Astrocyte of the spinal cord (primary cell): ENCODE measurements at regions not wholly inside any gene's neighbourhood (a gene's known extent, or its start where the extent isn't known, plus 50 kb on each side); places are given as distances from the start of the nearest gene placed in this dataset.

ENCODE experiments used
- DNase-seq: peaks from one replicate; pipeline ENCODE4 v3.0.0; 2011; ENCODE audit warnings: low read depth, low spot score
- H3K4me3 ChIP-seq: 2 replicates; pipeline ENCODE4 v1.5.1; 2011; ENCODE audit warnings: low read depth, mild to moderate bottlenecking, low read length, moderate library complexity
- CTCF ChIP-seq: IDR thresholded peaks from 2 replicates; pipeline ENCODE4 v1.5.1; 2012; ENCODE audit warnings: low read depth, mild to moderate bottlenecking, low read length, inconsistent platforms
- in situ Hi-C: cut with HindIII; loops from 2 replicates; pipeline ENCODE4 v1.10.0; 2017; ENCODE audit warnings: low sequenced_read_pairs

GRCh38 chr2:58972737-58973136 is 731.6 kb upstream of the FANCL start:
- TF ChIP-seq CTCF: no peak
- in situ Hi-C loops: no loop called here
- no peak overlapping the region for H3K4me3 ChIP-seq
- no peak for DNase-seq

- in situ Hi-C loops: no loop called here
- no peak for TF ChIP-seq CTCF
- no peak for DNase-seq
- no peak overlapping the region for H3K4me3 ChIP-seq
These were observed 730.6 kb upstream of the FANCL start for GRCh38 chr2:58971511-58972360.

- in situ Hi-C loops: no loop called here
- no peak for DNase-seq
- TF ChIP-seq CTCF: no peak
- no peak overlapping the region for H3K4me3 ChIP-seq
These were observed 729.2 kb upstream of the FANCL start for GRCh38 chr2:58970365-58970764.

DNA sequence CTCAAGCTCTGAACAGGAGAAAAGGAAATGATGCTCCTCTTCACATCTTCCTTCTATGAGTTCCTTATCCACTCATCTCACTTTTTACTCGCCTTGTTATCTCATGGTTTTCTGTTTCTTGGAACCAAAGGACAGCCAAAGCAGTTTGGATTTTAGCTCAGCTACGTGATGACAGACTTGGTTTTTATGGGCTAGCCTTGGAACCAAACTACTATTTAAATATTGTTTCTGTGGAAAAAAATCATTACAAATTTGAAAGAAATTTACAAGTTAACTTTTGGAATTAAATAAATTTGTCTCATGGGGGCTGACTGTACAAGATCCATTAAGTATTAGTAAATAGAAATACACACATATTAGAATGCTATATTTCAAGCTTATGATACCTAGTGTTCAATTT is 727.8 kb upstream of the FANCL start:
- TF ChIP-seq CTCF: no peak
- in situ Hi-C loops: no loop called here
- DNase-seq: no peak
- H3K4me3 ChIP-seq: no peak overlapping the region

GRCh38 chr2:58967736-58968135 is 726.6 kb upstream of the FANCL start:
- no peak for DNase-seq
- no peak for TF ChIP-seq CTCF
- in situ Hi-C loops: no loop called here
- H3K4me3 ChIP-seq: no peak overlapping the region

DNA sequence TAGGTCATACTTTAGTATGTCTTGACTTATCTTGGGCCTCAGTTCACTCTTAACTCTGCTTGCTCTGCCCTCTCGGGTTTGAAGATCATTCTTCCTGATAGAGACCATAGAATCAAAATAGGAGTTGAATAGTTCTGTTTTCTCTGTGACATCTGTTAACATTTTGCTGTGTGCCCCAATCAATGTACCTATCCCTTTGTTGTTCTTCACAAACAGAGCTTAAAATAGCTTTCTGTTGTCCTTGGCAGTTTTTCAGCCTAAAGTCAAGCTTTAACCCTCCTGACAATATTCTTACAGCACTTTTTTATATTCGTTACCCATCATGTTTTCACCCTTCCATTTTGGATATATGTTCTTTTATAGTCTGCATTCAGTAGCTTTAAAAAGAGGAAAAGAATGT is 724.5 kb upstream of the FANCL start:
- DNase-seq: no peak
- TF ChIP-seq CTCF: no peak
- no peak overlapping the region for H3K4me3 ChIP-seq
- in situ Hi-C loops: no loop called here
